Testis (tissue), 2 donors: ENCODE measurements at regions not wholly inside any gene's neighbourhood (a gene's known extent, or its start where the extent isn't known, plus 50 kb on each side); places are given as distances from the start of the nearest gene placed in this dataset.

ENCODE experiments used
- CTCF ChIP-seq, 3 experiments: fragments of 450-650 bp in 2 of 3; fragments of 200-600 bp in 1 of 3; sonication (generic) in 1 of 3; IDR thresholded peaks; one replicate each; pipeline ENCODE4 v1.5.1; 2016 to 2019; ENCODE audit warnings: antibody characterized with exemption in 3 of 3, mild to moderate bottlenecking in 2 of 3, moderate library complexity in 1 of 3
- POLR2A ChIP-seq: fragments of 450-650 bp; IDR thresholded peaks from one replicate; pipeline ENCODE4 v1.6.1; 2017; ENCODE audit warnings: antibody characterized with exemption, mild to moderate bottlenecking, moderate library complexity

GRCh38 chr4:189322426-189322825, 618.2 kb upstream of the FRG1 start:
- TF ChIP-seq POLR2A: no peak
- no peak for TF ChIP-seq CTCF (IDR thresholded peaks at IDR 0.05)
